ENCODE measurements at regions not wholly inside any gene's neighbourhood (a gene's known extent, or its start where the extent isn't known, plus 50 kb on each side); places are given as distances from the start of the nearest gene placed in this dataset.

- POLR2A ChIA-PET (ENCODE audit: unreplicated experiment), result no interaction called here
Measured at GRCh38 chr7:68601826-68602225, 996.4 kb upstream of the AUTS2 start.

GRCh38 chr7:68604541-68604940, 993.7 kb upstream of the AUTS2 start:
- H3K4me3 ChIP-seq (ENCODE audit: low read length), result no peak overlapping the region
- H3K79me2 ChIP-seq (ENCODE audit: low read length), result no peaks in the 10 kb centered on the region
- H3K4me1 ChIP-seq (ENCODE audit: insufficient read depth, low read length), result no peaks in the 10 kb centered on the region
- no peak overlapping the region for H3K4me2 ChIP-seq (ENCODE audit: low read length)
- no peaks in the 10 kb centered on the region for H3F3A ChIP-seq (ENCODE audit: low read length, unreplicated experiment)
- no TSS peak for BruUV-seq (replicated peaks)
- no peak for DNase-seq
- H3K9me2 ChIP-seq (replicated peaks; ENCODE audit: low read length), result no peaks in the 10 kb centered on the region
- CTCF ChIA-PET, result no interaction called here
- H3K9me3 ChIP-seq (ENCODE audit: low read length), result no peaks in the 10 kb centered on the region
- no peaks in the 10 kb centered on the region for H3K36me3 ChIP-seq (ENCODE audit: low read depth, low read length)
- TF ChIP-seq, protein P1, sequence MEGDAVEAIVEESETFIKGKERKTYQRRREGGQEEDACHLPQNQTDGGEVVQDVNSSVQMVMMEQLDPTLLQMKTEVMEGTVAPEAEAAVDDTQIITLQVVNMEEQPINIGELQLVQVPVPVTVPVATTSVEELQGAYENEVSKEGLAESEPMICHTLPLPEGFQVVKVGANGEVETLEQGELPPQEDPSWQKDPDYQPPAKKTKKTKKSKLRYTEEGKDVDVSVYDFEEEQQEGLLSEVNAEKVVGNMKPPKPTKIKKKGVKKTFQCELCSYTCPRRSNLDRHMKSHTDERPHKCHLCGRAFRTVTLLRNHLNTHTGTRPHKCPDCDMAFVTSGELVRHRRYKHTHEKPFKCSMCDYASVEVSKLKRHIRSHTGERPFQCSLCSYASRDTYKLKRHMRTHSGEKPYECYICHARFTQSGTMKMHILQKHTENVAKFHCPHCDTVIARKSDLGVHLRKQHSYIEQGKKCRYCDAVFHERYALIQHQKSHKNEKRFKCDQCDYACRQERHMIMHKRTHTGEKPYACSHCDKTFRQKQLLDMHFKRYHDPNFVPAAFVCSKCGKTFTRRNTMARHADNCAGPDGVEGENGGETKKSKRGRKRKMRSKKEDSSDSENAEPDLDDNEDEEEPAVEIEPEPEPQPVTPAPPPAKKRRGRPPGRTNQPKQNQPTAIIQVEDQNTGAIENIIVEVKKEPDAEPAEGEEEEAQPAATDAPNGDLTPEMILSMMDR (conservative IDR thresholded peaks at IDR 0.05; ENCODE audit: low read depth, low read length), result no peak
- H3K27ac ChIP-seq (ENCODE audit: low read length), result no peak overlapping the region
- intact Hi-C loops (cut with micrococcal nuclease), result no loop called here
- POLR2A ChIA-PET (ENCODE audit: unreplicated experiment), result no interaction called here
- no peak overlapping the region for H2AFZ ChIP-seq (ENCODE audit: low read length)
- H3K27me3 ChIP-seq (ENCODE audit: low read length), result no peaks in the 10 kb centered on the region
- no peak for ATAC-seq
- H4K20me1 ChIP-seq (ENCODE audit: low read length), result no peaks in the 10 kb centered on the region
- H3K9ac ChIP-seq (ENCODE audit: low read length), result no peak overlapping the region

More at GRCh38 chr7:68601826-68602225, 996.4 kb upstream of the AUTS2 start:
- no peaks in the 10 kb centered on the region for H3K9me3 ChIP-seq (ENCODE audit: low read length)
- no peak overlapping the region for H3K9ac ChIP-seq (ENCODE audit: low read length)
- H3K9me2 ChIP-seq (replicated peaks; ENCODE audit: low read length), result no peaks in the 10 kb centered on the region
- CTCF ChIA-PET, result no interaction called here
- H4K20me1 ChIP-seq (ENCODE audit: low read length), result no peaks in the 10 kb centered on the region
- no peak overlapping the region for H3K4me3 ChIP-seq (ENCODE audit: low read length)
- ATAC-seq (no peak), DNase-seq (no peak)
- H3K4me1 ChIP-seq (ENCODE audit: insufficient read depth, low read length), result no peaks in the 10 kb centered on the region
- H2AFZ ChIP-seq (ENCODE audit: low read length), result no peak overlapping the region
- BruUV-seq (replicated peaks), result no TSS peak
- no peak overlapping the region for H3K27ac ChIP-seq (ENCODE audit: low read length)
- H3K4me2 ChIP-seq (ENCODE audit: low read length), result no peak overlapping the region
- H3F3A ChIP-seq (ENCODE audit: low read length, unreplicated experiment), result no peaks in the 10 kb centered on the region
- H3K79me2 ChIP-seq (ENCODE audit: low read length), result no peaks in the 10 kb centered on the region
- intact Hi-C loops (cut with micrococcal nuclease), result no loop called here
- no peaks in the 10 kb centered on the region for H3K36me3 ChIP-seq (ENCODE audit: low read depth, low read length)
- TF ChIP-seq EZH2phosphoT487 (IDR thresholded peaks at IDR 0.05; ENCODE audit: borderline replicate concordance, low read length) (no peak), EZH2 (IDR thresholded peaks at IDR 0.05; ENCODE audit: low read length, unreplicated experiment) (no peak)
- TF ChIP-seq, protein P1 (conservative IDR thresholded peaks at IDR 0.05; ENCODE audit: low read depth, low read length), result no peak
- no peaks in the 10 kb centered on the region for H3K27me3 ChIP-seq (ENCODE audit: low read length)

DNA sequence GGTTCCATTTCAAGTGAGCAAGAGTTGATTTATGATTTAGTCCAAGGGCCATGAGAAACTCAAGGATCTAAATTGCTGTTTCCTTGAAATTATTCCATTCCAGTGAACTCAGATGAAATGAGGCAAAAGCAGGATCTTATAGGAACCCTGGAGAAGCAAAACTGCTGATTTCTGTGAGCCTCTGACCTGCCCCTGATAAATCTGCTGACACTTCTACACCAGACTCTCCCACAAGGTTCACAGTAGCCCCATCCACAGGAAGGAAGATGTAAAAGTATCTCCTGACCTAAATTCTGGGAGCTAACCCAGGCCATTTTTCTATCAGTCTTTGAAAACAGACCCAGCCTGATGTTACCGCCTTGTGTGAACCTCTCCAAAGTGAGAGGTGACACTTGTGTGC, 987.6 kb upstream of the AUTS2 start:
- POLR2A ChIA-PET (ENCODE audit: unreplicated experiment), result no interaction called here
- Histone ChIP-seq H3K4me3 (ENCODE audit: low read length) (no peak overlapping the region), H3K9ac (ENCODE audit: low read length) (no peak overlapping the region), H3K27me3 (ENCODE audit: low read length) (no peaks in the 10 kb centered on the region), H4K20me1 (ENCODE audit: low read length) (no peaks in the 10 kb centered on the region), H3F3A (ENCODE audit: low read length, unreplicated experiment) (no peaks in the 10 kb centered on the region), H3K9me2 (replicated peaks; ENCODE audit: low read length) (no peaks in the 10 kb centered on the region), H3K79me2 (ENCODE audit: low read length) (no peaks in the 10 kb centered on the region), H3K36me3 (ENCODE audit: low read depth, low read length) (no peaks in the 10 kb centered on the region), H2AFZ (ENCODE audit: low read length) (no peak overlapping the region), H3K4me2 (ENCODE audit: low read length) (no peak overlapping the region), H3K4me1 (ENCODE audit: insufficient read depth, low read length) (no peaks in the 10 kb centered on the region), H3K27ac (ENCODE audit: low read length) (no peak overlapping the region), H3K9me3 (ENCODE audit: low read length) (no peaks in the 10 kb centered on the region)
- CTCF ChIA-PET, result no interaction called here
- ATAC-seq (no peak), DNase-seq (no peak)
- BruUV-seq (replicated peaks), result no TSS peak
- intact Hi-C loops (cut with micrococcal nuclease), result no loop called here
- TF ChIP-seq EZH2 (IDR thresholded peaks at IDR 0.05; ENCODE audit: low read length, unreplicated experiment), result no peak
- TF ChIP-seq, protein P1 (conservative IDR thresholded peaks at IDR 0.05; ENCODE audit: low read depth, low read length), result no peak
- no peak for TF ChIP-seq EZH2phosphoT487 (IDR thresholded peaks at IDR 0.05; ENCODE audit: borderline replicate concordance, low read length)
